Umbilical cord (tissue), 1 donor: ENCODE measurements at regions not wholly inside any gene's neighbourhood (a gene's known extent, or its start where the extent isn't known, plus 50 kb on each side); places are given as distances from the start of the nearest gene placed in this dataset.

Experiments
- DNase-seq: peaks from one replicate; pipeline ENCODE4 v3.0.0-alpha.2; 2015; ENCODE audit warnings: low spot score

DNA sequence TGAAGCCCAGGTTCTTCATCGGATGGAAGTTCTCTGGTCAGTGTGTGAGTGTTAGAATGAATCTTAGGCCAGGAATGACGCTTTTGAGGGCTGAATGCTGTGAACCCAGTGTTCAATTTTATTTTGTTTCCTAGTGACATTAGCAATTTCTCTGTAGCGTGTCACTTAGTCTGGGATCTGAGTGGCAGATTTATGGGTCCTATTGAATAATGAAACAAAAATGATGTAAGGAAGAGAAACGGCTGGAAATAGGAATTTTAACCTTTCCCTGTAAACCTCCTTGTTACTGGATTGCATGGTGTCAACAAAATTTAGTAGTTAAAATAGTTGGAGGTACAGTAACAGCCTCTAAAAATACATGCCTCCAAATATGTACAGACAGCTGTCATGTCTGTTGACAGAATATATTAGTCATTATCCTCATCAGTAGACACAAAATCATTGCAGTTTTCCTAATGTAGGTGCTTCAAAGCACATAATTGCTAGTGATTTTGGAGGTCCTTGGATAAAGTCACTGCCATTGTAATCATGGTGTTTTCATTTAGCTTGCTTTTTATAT lies 223.8 kb upstream of the SPRED2 start:
- DNase-seq = no peak

GRCh38 chr2:65655000-65655399 lies 222.6 kb upstream of the SPRED2 start:
- no peak for DNase-seq

- no peak for DNase-seq
These were observed 222.1 kb upstream of the SPRED2 start for GRCh38 chr2:65654496-65654895.

GRCh38 chr2:65652066-65652465 lies 219.7 kb upstream of the SPRED2 start:
- DNase-seq = peak; percentile 95

DNA sequence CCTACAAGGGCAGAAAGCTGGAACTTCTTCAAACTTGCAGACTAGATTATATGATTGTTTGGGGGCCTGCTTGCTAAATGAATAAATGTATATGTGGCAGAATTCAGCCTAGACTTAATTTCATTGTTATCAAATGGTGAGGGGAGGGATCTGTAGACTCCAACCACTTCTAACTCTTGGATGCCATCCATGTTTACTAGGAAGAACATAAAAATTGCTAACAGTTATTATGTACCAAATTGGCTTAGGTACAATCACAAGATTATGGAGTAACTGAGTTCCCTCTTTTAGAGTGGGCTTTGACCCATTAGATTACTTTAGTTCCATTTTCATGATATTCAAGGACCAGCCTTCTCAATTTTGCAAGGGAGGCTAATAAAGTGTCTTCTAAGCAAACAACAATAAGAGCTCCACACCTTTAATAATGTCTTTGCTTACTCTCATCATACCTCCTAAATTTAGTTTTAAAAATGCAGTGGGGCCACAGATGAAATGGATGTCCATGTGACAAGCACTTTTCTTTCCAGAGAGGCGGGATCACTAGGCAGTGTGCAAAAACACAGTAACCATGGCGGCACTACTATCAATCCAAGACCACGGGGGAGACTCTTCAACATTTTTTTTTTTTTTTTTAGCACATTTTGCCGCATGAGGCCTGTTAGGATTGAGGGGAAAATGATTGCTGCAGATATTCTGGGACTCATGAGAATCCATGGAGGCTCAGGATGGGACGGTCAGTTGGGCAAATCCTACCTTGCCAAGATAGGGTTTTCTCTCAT lies 217.6 kb upstream of the SPRED2 start:
- DNase-seq = no peak

DNA sequence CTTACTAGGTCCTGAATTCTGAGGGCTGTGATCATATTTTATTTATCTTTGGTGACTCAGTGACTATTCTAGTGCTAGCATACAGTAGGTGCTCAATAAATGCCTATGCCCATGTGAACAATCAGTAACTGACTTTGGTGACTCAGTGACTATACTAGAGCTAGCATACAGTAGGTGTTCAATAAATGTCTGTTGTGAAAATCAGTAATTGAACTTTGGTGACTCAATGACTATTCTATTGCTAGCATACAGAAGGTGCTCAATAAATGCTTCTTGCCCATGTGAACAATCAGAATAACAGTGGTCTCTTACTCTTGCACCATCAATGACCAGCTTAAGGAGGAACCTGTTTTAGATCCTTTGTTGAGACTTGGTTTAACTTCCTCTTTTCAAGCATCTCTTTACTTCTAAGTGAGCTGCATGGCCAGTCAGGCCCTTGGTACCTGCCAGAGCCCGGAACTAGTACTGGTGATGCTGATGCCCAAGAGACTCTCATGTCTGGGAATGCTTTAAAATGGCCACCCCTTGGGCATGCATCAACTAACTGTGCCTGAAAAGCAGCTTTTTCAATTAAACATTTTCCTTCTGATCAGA lies 214.9 kb upstream of the SPRED2 start:
- DNase-seq = no peak

- no peak for DNase-seq
These were observed 208.3 kb upstream of the SPRED2 start for GRCh38 chr2:65640793-65641103.

DNA sequence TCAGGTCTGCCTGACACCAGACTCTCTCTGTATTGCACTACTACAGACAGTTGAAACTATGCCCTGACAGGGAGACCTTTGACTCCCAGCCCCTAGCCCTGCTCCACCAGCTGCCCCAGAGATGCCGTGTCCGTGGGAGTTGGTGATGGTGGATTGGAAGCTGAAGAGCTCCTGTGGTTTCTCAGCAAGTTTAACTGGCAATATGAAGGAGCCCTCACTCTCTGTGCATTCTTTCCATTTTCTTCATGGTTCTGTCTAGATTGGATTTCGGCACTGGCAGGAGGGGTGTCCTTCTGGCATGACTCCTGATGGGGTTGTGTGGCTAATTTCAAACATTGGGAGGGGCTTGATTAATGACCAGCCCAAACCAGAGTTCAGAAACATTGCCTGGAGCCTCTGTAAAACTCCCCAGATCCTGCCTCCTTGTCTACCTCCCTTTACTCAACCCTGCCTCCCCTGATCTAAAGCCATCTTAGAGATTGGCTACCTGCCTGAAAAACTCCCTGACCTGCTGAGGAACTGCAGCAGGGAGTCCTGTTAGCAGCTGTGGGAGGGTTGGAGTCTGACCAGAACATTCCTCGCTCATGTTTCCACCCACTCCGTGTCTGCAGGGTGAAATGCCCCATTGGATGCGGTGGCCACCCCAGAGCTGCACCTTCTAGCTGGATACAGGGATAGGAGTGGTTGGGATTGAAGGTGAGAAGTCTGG lies 206.9 kb upstream of the SPRED2 start:
- DNase-seq = peak; percentile 72

- no peak for DNase-seq
These were observed 206.0 kb upstream of the SPRED2 start for GRCh38 chr2:65638443-65638842.

GRCh38 chr2:65636813-65637483 lies 204.5 kb upstream of the SPRED2 start:
- peak; percentile 65 for DNase-seq

DNA sequence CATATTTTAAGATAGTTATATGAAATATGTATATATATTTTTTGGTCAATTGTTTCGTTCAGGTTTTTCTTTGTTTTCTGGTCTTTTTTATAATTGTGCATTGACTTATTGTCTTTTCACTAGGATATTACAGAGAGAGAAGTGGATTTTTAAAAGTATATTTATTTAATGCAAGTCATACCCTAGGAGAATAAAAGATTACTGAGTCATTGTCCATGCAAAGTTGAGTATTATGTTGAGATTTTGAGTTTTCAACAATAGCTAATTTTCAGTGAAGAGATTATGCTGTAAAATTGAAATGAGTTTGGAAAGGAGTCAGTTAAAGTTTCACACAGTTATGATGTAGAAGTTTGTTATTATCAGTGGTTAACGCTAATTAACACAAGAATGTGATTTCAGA lies 203.6 kb upstream of the SPRED2 start:
- no peak for DNase-seq

GRCh38 chr2:65634304-65634703 lies 201.9 kb upstream of the SPRED2 start:
- no peak for DNase-seq

GRCh38 chr2:65630643-65631042 lies 198.2 kb upstream of the SPRED2 start:
- peak; percentile 94 for DNase-seq

GRCh38 chr2:65628156-65628555 lies 195.8 kb upstream of the SPRED2 start:
- no peak for DNase-seq

- no peak for DNase-seq
These were observed 194.4 kb upstream of the SPRED2 start for GRCh38 chr2:65626831-65627230.

GRCh38 chr2:65625982-65626381 lies 193.6 kb upstream of the SPRED2 start:
- DNase-seq = no peak

DNA sequence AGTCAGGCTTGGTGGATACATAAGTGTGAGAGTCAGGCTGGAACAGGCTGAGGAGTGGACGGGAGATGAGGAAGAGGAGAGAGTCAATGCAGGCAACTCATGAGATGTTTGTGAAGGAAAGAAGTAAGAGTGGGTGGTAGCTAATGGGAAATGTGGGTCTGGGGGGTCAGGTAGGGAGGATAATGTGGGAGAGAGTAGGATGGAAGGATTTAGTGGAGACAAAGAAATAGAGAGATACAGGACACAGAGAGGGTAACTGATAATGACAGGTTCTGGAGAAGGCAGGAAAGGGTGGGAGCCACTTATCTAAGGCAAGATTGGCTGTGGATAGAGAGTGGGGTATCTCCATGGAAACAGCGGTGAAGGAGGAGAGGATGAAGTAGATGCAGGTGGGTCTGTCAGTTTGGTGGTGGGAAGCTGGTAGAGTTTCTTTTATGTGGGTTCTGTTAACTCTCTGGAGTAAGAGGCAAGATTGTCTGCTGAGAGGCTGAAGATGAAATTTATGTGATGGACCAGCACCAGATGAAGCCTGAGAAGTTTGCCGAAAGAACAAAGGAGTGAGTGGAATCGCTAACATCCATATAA lies 190.6 kb upstream of the SPRED2 start:
- no peak for DNase-seq

DNA sequence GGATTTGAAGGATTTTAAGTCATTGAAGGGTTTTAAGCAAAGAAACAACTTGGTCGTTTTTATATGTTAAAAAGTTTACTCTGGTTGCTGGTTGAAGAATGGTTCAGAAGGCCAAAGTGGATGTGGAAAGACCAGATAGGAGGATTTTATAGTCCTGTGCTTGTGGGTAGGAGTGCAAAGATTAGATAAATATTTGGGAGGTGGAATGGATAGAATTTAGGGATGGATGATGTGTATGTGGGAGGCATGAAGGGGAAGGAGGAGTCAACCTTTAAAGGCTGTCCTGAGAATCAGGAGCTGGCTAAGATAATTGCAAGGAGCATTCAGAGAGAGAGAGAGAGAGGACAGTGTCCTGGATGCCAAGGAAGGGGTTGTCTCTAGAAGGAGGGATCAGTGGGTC lies 190.1 kb upstream of the SPRED2 start:
- no peak for DNase-seq

DNA sequence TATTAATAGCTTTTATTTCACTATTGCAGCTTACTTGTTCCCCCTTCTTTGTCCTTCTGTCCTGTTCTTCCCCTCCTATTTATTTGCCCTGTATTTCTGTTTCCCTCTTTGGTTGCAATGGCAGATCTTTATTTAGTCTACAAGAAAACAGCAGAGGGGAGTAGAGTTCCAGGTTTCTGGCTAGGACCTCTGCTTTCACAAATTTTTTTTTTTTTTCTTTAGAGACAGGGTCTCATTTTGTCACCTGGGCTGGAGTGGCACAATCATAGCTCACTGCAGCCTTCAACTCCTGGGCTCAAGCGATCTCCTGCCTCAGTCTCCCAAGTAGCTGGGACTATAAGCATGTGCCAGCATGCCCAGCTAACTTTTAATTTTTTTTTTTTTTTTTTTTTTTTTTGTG lies 188.1 kb upstream of the SPRED2 start:
- peak; percentile 44 for DNase-seq

DNA sequence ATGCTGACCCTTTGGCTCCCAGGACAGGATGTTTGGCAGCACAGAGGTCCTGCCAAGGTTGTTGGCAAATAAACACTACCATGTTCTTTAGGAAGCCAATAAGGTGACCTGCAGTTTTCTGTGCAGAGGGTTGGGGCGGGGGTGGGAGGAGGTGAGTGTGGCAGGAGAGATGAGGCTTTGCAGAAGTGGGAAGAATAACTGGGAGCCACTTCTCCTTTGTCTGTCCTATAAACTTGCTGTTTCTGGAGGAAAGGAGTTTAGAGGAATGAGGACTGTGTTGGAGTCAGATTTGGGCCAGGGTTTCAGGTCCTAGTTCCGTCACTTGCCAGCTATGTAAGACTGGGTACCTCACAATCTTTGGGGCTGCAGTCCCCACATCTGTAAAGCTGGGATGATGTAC lies 187.6 kb upstream of the SPRED2 start:
- DNase-seq = no peak

GRCh38 chr2:65615602-65616001 lies 183.2 kb upstream of the SPRED2 start:
- no peak for DNase-seq
